Skeletal muscle tissue (tissue), 3 donors: ENCODE measurements at regions not wholly inside any gene's neighbourhood (a gene's known extent, or its start where the extent isn't known, plus 50 kb on each side); places are given as distances from the start of the nearest gene placed in this dataset.

ENCODE experiments used
- H3K27ac ChIP-seq: one replicate; pipeline ENCODE4 v1.7.0; 2013; ENCODE audit warnings: mild to moderate bottlenecking, low read depth, low read length, inconsistent platforms
- H3K27me3 ChIP-seq, 3 donors: one replicate each; pipeline ENCODE4 v1.7.0; 2013; ENCODE audit warnings: low read length in 3 of 3; ENCODE audit not compliant: control insufficient read depth in 3 of 3, insufficient read depth in 3 of 3
- H3K36me3 ChIP-seq, 3 donors: one replicate each; pipeline ENCODE4 v1.7.0; 2013; ENCODE audit warnings: low read length in 3 of 3; ENCODE audit not compliant: control insufficient read depth in 3 of 3, insufficient read depth in 3 of 3
- H3K4me1 ChIP-seq, 3 donors: one replicate each; pipeline ENCODE4 v1.7.0; 2013; ENCODE audit warnings: low read length in 3 of 3, mild to moderate bottlenecking in 3 of 3; ENCODE audit not compliant: control insufficient read depth in 3 of 3, insufficient read depth in 3 of 3
- H3K4me3 ChIP-seq, 3 donors: one replicate each; pipeline ENCODE4 v1.7.0; 2013; ENCODE audit warnings: low read length in 3 of 3
- H3K9ac ChIP-seq, 3 donors: one replicate each; pipeline ENCODE4 v1.7.0; 2013; ENCODE audit warnings: low read length in 3 of 3, mild to moderate bottlenecking in 3 of 3, moderate library complexity in 2 of 3, low read depth in 1 of 3
- H3K9me3 ChIP-seq, 3 donors: one replicate each; pipeline ENCODE4 v1.7.0; 2013; ENCODE audit warnings: low read length in 3 of 3; ENCODE audit not compliant: control insufficient read depth in 3 of 3
- donor health status: Osteomylitis.

GRCh38 chr2:177026956-177027355 lies 185.6 kb upstream of the HNRNPA3 start:
- Histone ChIP-seq H3K9ac (no peak overlapping the region), H3K27me3 (no peaks in the 10 kb centered on the region), H3K4me3 (no peak overlapping the region), H3K4me1 (peaks cover 0 to 3% (median 0%) of the 10 kb centered on the region in 3 donors), H3K9me3 (no peaks in the 10 kb centered on the region), H3K27ac (no peak overlapping the region), H3K36me3 (no peaks in the 10 kb centered on the region)

DNA sequence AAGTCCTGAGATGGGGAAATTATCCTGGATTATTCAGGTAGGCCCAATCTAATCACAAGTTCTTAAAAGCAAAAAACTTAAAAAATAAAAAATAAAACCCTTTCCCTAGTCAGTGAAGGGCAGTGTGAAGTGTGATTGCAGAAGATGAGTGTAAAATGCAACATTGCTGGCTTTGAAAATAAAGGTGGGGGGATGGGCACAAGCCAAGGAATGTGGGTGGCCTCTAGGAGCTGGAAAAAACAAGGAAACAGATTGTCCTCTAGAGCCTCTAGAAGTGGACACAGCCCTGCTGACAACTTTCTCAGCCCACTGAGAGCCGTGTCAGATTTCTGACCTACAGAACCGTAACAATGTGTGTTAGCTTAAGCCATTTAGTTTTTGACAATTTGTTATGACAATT lies 184.3 kb upstream of the HNRNPA3 start:
- Histone ChIP-seq H3K4me3 (no peak overlapping the region), H3K4me1 (peaks cover 0 to 3% (median 0%) of the 10 kb centered on the region in 3 donors), H3K36me3 (no peaks in the 10 kb centered on the region), H3K9me3 (no peaks in the 10 kb centered on the region), H3K27me3 (no peaks in the 10 kb centered on the region), H3K9ac (no peak overlapping the region), H3K27ac (no peak overlapping the region)

DNA sequence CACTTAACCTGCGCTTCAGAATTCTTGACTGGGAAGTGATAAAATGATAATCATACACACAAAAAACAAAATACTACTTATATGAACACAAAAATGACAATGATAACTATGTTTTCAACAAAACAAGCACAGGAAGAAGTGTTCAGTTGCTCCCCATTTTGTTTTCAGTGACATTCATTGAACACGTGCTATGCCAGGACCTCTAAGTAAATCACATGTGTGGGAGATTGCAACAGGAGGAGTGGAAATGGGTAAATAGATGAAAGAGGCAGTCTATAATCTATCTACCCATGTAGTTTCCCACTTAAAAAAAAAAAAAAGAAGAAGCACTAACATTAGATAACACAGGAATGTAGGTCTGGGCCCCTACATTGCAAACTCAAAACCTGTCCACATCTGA lies 183.5 kb upstream of the HNRNPA3 start:
- H3K36me3 ChIP-seq, result no peaks in the 10 kb centered on the region
- peaks cover 0 to 3% (median 0%) of the 10 kb centered on the region in 3 donors for H3K4me1 ChIP-seq
- no peak overlapping the region for H3K4me3 ChIP-seq
- H3K9me3 ChIP-seq, result no peaks in the 10 kb centered on the region
- H3K9ac ChIP-seq, result no peak overlapping the region
- H3K27me3 ChIP-seq, result no peaks in the 10 kb centered on the region
- H3K27ac ChIP-seq, result no peak overlapping the region

- H3K9ac ChIP-seq, result no peak overlapping the region
- H3K36me3 ChIP-seq, result no peaks in the 10 kb centered on the region
- H3K4me1 ChIP-seq, result peaks cover 0 to 3% (median 0%) of the 10 kb centered on the region in 3 donors
- H3K4me3 ChIP-seq, result no peak overlapping the region
- no peak overlapping the region for H3K27ac ChIP-seq
- H3K9me3 ChIP-seq, result no peaks in the 10 kb centered on the region
- H3K27me3 ChIP-seq, result no peaks in the 10 kb centered on the region
Observed at GRCh38 chr2:177029501-177029900, 183.1 kb upstream of the HNRNPA3 start.

- Histone ChIP-seq H3K9ac (no peak overlapping the region), H3K27ac (no peak overlapping the region), H3K4me1 (peaks cover 0 to 3% (median 0%) of the 10 kb centered on the region in 3 donors)
Observed at GRCh38 chr2:177029901-177030300, 182.7 kb upstream of the HNRNPA3 start.

GRCh38 chr2:177030451-177031105 lies 182.0 kb upstream of the HNRNPA3 start:
- no peak overlapping the region for H3K4me3 ChIP-seq
- H3K27ac ChIP-seq, result no peak overlapping the region
- peaks cover 0 to 3% (median 0%) of the 10 kb centered on the region in 3 donors for H3K4me1 ChIP-seq
- no peak overlapping the region for H3K9ac ChIP-seq
- H3K9me3 ChIP-seq, result peaks cover 0 to 3% (median 0%) of the 10 kb centered on the region in 3 donors
- peaks cover 0 to 2% (median 1%) of the 10 kb centered on the region in 3 donors for H3K27me3 ChIP-seq
- H3K36me3 ChIP-seq, result no peaks in the 10 kb centered on the region

More at GRCh38 chr2:177029901-177030300, 182.7 kb upstream of the HNRNPA3 start:
- no peaks in the 10 kb centered on the region for H3K36me3 ChIP-seq
- H3K9me3 ChIP-seq, result no peaks in the 10 kb centered on the region
- H3K4me3 ChIP-seq, result no peak overlapping the region
- no peaks in the 10 kb centered on the region for H3K27me3 ChIP-seq

GRCh38 chr2:177031438-177032180 lies 181.0 kb upstream of the HNRNPA3 start:
- Histone ChIP-seq H3K27me3 (peaks cover 0 to 2% (median 2%) of the 10 kb centered on the region in 3 donors), H3K9ac (no peak overlapping the region), H3K27ac (no peak overlapping the region), H3K4me1 (peaks cover 0 to 3% (median 0%) of the 10 kb centered on the region in 3 donors), H3K9me3 (peaks cover 0 to 3% (median 0%) of the 10 kb centered on the region in 3 donors), H3K4me3 (no peak overlapping the region), H3K36me3 (no peaks in the 10 kb centered on the region)

- H3K4me3 ChIP-seq, result no peak overlapping the region
- no peak overlapping the region for H3K9ac ChIP-seq
- H3K27me3 ChIP-seq, result peaks cover 3 to 15% (median 5%) of the 10 kb centered on the region in 3 donors
- peaks cover 0 to 3% (median 0%) of the 10 kb centered on the region in 3 donors for H3K9me3 ChIP-seq
- no peak overlapping the region for H3K27ac ChIP-seq
- no peaks in the 10 kb centered on the region for H3K4me1 ChIP-seq
- H3K36me3 ChIP-seq, result no peaks in the 10 kb centered on the region
Observed at GRCh38 chr2:177036747-177037146, 175.8 kb upstream of the HNRNPA3 start.

- Histone ChIP-seq H3K4me3 (no peak overlapping the region), H3K27me3 (peaks cover 5 to 15% (median 5%) of the 10 kb centered on the region in 3 donors), H3K27ac (no peak overlapping the region), H3K4me1 (no peaks in the 10 kb centered on the region), H3K9me3 (peaks cover 0 to 3% (median 0%) of the 10 kb centered on the region in 3 donors), H3K9ac (no peak overlapping the region), H3K36me3 (no peaks in the 10 kb centered on the region)
Observed at GRCh38 chr2:177037569-177037968, 175.0 kb upstream of the HNRNPA3 start.
